Karpas-422 (cell line): ENCODE measurements at regions not wholly inside any gene's neighbourhood (a gene's known extent, or its start where the extent isn't known, plus 50 kb on each side); places are given as distances from the start of the nearest gene placed in this dataset.

Source experiments
- DNase-seq: peaks from one replicate; pipeline ENCODE4 v3.0.0-alpha.2; 2015
- H2AFZ ChIP-seq: fragments of 200-600 bp; sonication (generic); 2 replicates; pipeline ENCODE4 v1.6.1; 2014; ENCODE audit warnings: antibody characterized with exemption, low read length, mixed read lengths
- H3K27ac ChIP-seq: fragments of 200-600 bp; sonication (generic); 2 replicates; pipeline ENCODE4 v1.5.1; 2014; ENCODE audit warnings: mild to moderate bottlenecking, low read length, moderate library complexity
- H3K27me3 ChIP-seq: fragments of 200-600 bp; sonication (generic); 2 replicates; pipeline ENCODE4 v1.6.1; 2014; ENCODE audit warnings: low read length, mixed read lengths
- H3K36me3 ChIP-seq: fragments of 200-600 bp; sonication (generic); 2 replicates; pipeline ENCODE4 v1.6.1; 2014; ENCODE audit warnings: low read length, mixed read lengths; ENCODE audit not compliant: insufficient read depth
- H3K4me1 ChIP-seq: fragments of 200-600 bp; sonication (generic); 2 replicates; pipeline ENCODE4 v1.6.1; 2014; ENCODE audit warnings: mild to moderate bottlenecking, low read length, mixed read lengths
- H3K4me2 ChIP-seq: fragments of 200-600 bp; sonication (generic); 2 replicates; pipeline ENCODE4 v1.6.1; 2014; ENCODE audit warnings: low read length, low read depth, mild to moderate bottlenecking; ENCODE audit not compliant: poor library complexity, severe bottlenecking
- H3K4me3 ChIP-seq: fragments of 200-600 bp; sonication (generic); 2 replicates; pipeline ENCODE4 v1.5.1; 2014; ENCODE audit warnings: mild to moderate bottlenecking, antibody characterized with exemption, low read length, mixed read lengths
- H3K79me2 ChIP-seq: fragments of 200-600 bp; sonication (generic); 2 replicates; pipeline ENCODE4 v1.6.1; 2014; ENCODE audit warnings: mild to moderate bottlenecking, low read length, mixed read lengths
- H3K9ac ChIP-seq: fragments of 200-600 bp; sonication (generic); 2 replicates; pipeline ENCODE4 v1.6.0; 2014; ENCODE audit warnings: low read length
- H3K9me2 ChIP-seq: fragments of 200-600 bp; sonication (generic), shearing (Covaris generic); replicated peaks from 2 replicates; pipeline ENCODE4 v1.6.0; 2014; ENCODE audit warnings: mild to moderate bottlenecking, low read length, moderate library complexity; ENCODE audit not compliant: insufficient read depth
- H3K9me3 ChIP-seq: fragments of 300-700, 200-600 bp; sonication (generic); 2 replicates; pipeline ENCODE4 v1.6.1; 2014; ENCODE audit warnings: low read length, mixed read lengths
- H4K20me1 ChIP-seq: fragments of 200-600 bp; sonication (generic); 2 replicates; pipeline ENCODE4 v1.6.1; 2014; ENCODE audit warnings: mild to moderate bottlenecking, antibody characterized with exemption, low read length, low read depth; ENCODE audit not compliant: insufficient read depth

DNA sequence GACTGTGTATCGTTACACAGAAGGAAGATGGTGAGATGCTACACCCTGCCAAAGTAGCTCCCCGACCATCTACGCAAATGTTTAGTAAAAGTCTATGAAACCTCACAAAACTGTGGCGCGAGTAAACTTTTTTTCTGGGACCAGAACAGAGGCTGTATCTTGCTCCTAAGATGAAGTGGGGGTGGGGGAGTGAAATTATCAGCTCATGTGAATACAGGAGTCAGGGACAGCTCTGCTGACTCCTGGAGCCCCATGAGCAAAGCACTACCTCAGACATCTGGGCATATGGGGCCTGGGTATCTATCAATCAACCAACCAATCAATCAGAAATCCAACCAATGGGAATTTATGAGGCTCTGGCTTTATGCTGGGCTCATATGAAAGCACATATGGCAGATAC, 138.6 kb upstream of the RANBP3L start:
- DNase-seq = no peak
- H3K36me3 ChIP-seq = no peaks in the 10 kb centered on the region
- H3K79me2 ChIP-seq = no peaks in the 10 kb centered on the region
- no peak overlapping the region for H3K4me2 ChIP-seq
- no peak overlapping the region for H3K9ac ChIP-seq
- no peaks in the 10 kb centered on the region for H4K20me1 ChIP-seq
- H3K4me3 ChIP-seq = no peak overlapping the region
- H3K27me3 ChIP-seq = no peaks in the 10 kb centered on the region
- no peaks in the 10 kb centered on the region for H3K4me1 ChIP-seq
- H3K27ac ChIP-seq = no peak overlapping the region
- no peak overlapping the region for H2AFZ ChIP-seq
- H3K9me3 ChIP-seq = no peaks in the 10 kb centered on the region
- no peaks in the 10 kb centered on the region for H3K9me2 ChIP-seq

DNA sequence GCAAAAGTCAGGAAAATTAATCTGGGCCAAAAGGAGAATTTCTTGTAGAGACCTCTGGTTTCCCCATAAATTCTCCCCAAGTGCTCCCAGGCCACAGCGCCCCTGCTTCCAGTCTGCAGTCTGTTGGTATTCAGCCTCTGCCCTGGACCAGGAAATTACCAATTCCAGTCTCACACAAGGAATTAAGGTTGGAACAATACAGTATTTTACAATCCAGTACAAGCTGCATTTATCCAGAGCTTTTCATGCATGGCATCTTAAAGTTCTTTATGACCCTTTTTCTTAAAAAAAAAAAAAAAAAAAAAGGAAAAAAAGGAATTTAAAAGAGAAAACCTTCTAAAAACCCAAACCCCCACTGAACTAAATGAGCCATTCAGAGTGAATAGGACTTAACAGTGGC, 139.6 kb upstream of the RANBP3L start:
- no peaks in the 10 kb centered on the region for H4K20me1 ChIP-seq
- H3K79me2 ChIP-seq = no peaks in the 10 kb centered on the region
- H2AFZ ChIP-seq = no peak overlapping the region
- H3K27me3 ChIP-seq = no peaks in the 10 kb centered on the region
- no peak overlapping the region for H3K4me2 ChIP-seq
- H3K9me3 ChIP-seq = no peaks in the 10 kb centered on the region
- H3K27ac ChIP-seq = no peak overlapping the region
- no peak overlapping the region for H3K9ac ChIP-seq
- H3K4me3 ChIP-seq = no peak overlapping the region
- DNase-seq = no peak
- no peaks in the 10 kb centered on the region for H3K36me3 ChIP-seq
- no peaks in the 10 kb centered on the region for H3K4me1 ChIP-seq
- no peaks in the 10 kb centered on the region for H3K9me2 ChIP-seq

DNA sequence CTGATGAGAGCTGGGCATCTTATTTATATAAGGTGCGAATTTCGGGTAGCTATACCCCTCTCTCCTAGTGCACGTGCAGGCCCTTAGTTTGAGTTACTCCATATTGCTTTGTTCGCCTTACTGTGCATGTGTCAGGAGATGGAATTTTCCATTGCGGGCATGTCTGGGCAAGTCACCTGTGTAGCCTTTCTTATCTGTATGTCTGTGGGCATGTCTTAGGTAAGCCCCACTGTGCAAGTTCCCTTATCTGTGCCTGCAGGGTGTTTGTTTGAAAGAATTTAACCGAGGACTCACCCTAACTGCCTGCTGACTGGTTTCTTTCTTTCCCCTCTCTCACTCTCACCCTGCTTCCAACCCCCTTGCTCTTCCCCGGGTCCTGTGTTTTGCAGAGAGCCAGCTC, 140.7 kb upstream of the RANBP3L start:
- Histone ChIP-seq H2AFZ (no peak overlapping the region), H3K79me2 (no peaks in the 10 kb centered on the region), H3K9ac (no peak overlapping the region), H3K36me3 (no peaks in the 10 kb centered on the region), H3K9me2 (no peaks in the 10 kb centered on the region), H3K4me2 (no peak overlapping the region), H3K27ac (no peak overlapping the region), H3K9me3 (no peaks in the 10 kb centered on the region), H3K4me1 (no peaks in the 10 kb centered on the region), H3K27me3 (no peaks in the 10 kb centered on the region), H4K20me1 (no peaks in the 10 kb centered on the region), H3K4me3 (no peak overlapping the region)
- no peak for DNase-seq

- H3K9ac ChIP-seq = no peak overlapping the region
- H3K4me2 ChIP-seq = no peak overlapping the region
- no peak overlapping the region for H2AFZ ChIP-seq
These were observed 141.1 kb upstream of the RANBP3L start for GRCh38 chr5:36442796-36443195.

DNA sequence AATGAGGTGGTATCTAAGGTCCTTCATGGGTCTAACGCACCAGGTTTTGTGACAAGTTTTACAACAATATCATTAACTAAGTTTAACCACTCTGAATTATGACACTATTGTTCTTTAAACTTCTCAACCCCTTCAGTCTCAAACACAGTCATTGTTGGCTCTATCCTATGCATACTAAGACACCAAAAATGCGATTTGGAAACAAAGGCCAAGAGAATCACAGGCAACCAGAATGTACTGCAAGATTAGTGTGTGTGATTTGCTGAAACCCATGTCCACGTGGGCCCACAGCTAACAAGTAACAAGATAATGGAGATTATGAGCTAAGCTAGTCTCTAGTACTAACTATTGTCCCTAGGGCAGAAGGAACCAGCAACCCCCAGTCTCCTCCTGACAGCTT, 142.2 kb upstream of the RANBP3L start:
- H3K4me3 ChIP-seq = no peak overlapping the region
- no peak overlapping the region for H3K9ac ChIP-seq
- H3K36me3 ChIP-seq = no peaks in the 10 kb centered on the region
- H3K9me2 ChIP-seq = no peaks in the 10 kb centered on the region
- H3K79me2 ChIP-seq = no peaks in the 10 kb centered on the region
- H3K9me3 ChIP-seq = no peaks in the 10 kb centered on the region
- H3K27me3 ChIP-seq = no peaks in the 10 kb centered on the region
- no peaks in the 10 kb centered on the region for H4K20me1 ChIP-seq
- H3K27ac ChIP-seq = no peak overlapping the region
- no peaks in the 10 kb centered on the region for H3K4me1 ChIP-seq
- no peak overlapping the region for H3K4me2 ChIP-seq
- no peak overlapping the region for H2AFZ ChIP-seq
- no peak for DNase-seq

More at GRCh38 chr5:36442796-36443195, 141.1 kb upstream of the RANBP3L start:
- Histone ChIP-seq H3K9me3 (no peaks in the 10 kb centered on the region), H3K27me3 (no peaks in the 10 kb centered on the region), H3K4me1 (no peaks in the 10 kb centered on the region), H3K9me2 (no peaks in the 10 kb centered on the region), H4K20me1 (no peaks in the 10 kb centered on the region), H3K4me3 (no peak overlapping the region), H3K36me3 (no peaks in the 10 kb centered on the region), H3K27ac (no peak overlapping the region), H3K79me2 (no peaks in the 10 kb centered on the region)
- no peak for DNase-seq

DNA sequence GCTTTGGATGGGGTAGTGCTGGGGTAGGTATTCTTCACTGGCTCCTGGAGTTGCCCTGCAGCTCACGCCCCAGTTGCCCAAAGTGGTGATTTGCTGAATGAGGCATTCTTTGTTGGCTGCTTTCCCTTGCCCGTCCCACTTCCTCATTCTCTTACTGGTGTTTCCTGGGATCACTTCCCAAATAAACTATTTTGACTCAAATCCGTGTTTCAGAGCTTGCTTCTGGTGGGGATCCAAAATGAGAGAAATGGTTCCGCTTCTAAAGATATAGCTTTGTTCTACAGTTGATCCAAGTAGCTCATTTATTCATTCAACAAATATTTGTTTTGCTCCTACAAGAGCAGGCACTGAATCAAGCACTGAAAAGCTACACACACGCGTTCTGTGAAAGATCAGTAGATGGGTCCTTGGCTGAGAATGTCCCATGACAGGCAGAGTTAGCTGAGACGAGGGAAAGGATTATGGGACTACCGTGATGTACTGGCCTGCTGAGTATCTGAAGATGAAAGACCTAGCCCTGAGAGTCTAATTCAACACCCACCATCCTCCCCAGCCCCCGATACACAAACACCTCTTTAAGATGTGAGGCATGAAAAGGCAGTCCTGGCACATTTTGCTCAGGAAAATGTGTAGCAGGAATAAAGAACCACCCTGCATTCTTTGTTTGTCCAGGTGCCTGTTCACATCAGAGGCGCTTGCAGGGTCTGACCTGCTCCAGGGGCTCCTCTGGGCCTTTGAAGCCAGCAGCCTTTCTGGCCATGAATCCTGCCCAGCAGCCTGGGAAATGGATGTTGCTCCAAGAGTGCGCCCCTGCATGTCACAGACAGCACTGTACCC, 143.1 kb upstream of the RANBP3L start:
- Histone ChIP-seq H4K20me1 (no peaks in the 10 kb centered on the region), H3K9ac (no peak overlapping the region), H3K4me1 (no peaks in the 10 kb centered on the region), H3K27me3 (no peaks in the 10 kb centered on the region), H3K4me2 (no peak overlapping the region), H3K79me2 (no peaks in the 10 kb centered on the region), H3K27ac (no peak overlapping the region), H2AFZ (no peak overlapping the region), H3K9me3 (no peaks in the 10 kb centered on the region), H3K36me3 (no peaks in the 10 kb centered on the region), H3K4me3 (no peak overlapping the region), H3K9me2 (no peaks in the 10 kb centered on the region)
- DNase-seq = no peak

DNA sequence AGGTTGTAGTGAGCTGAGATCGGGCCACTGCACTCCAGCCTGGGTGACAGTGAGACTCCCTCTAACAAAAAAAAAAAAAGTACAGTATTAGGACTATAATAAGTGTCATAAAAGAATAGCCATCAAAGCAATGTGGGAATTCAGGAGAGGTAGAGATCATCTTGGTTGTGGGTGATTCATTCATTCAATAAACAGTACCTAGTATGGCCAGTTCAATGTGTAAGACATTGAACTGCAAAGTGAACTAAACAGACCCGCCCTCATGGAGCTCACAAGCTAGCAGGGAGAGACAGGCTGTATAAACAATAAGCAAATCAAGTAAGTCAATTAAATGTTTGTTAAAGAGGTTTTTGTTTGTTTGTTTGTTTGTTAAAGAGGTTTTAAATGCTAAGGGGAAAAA, 146.1 kb upstream of the RANBP3L start:
- Histone ChIP-seq H3K9ac (no peak overlapping the region), H3K4me3 (no peak overlapping the region), H3K9me3 (no peaks in the 10 kb centered on the region), H3K27ac (no peak overlapping the region), H3K27me3 (no peaks in the 10 kb centered on the region), H4K20me1 (no peaks in the 10 kb centered on the region), H3K4me2 (no peak overlapping the region), H2AFZ (no peak overlapping the region), H3K36me3 (no peaks in the 10 kb centered on the region), H3K4me1 (no peaks in the 10 kb centered on the region), H3K9me2 (no peaks in the 10 kb centered on the region), H3K79me2 (no peaks in the 10 kb centered on the region)
- DNase-seq = no peak

GRCh38 chr5:36450229-36451014, 148.7 kb upstream of the RANBP3L start:
- H4K20me1 ChIP-seq = no peaks in the 10 kb centered on the region
- H3K79me2 ChIP-seq = no peaks in the 10 kb centered on the region
- no peak overlapping the region for H3K4me2 ChIP-seq

More at GRCh38 chr5:36450229-36451014, 148.7 kb upstream of the RANBP3L start:
- DNase-seq = no peak
- Histone ChIP-seq H3K4me3 (no peak overlapping the region), H2AFZ (no peak overlapping the region), H3K36me3 (no peaks in the 10 kb centered on the region), H3K4me1 (no peaks in the 10 kb centered on the region), H3K27ac (no peak overlapping the region), H3K9me3 (no peaks in the 10 kb centered on the region), H3K27me3 (no peaks in the 10 kb centered on the region), H3K9me2 (no peaks in the 10 kb centered on the region), H3K9ac (no peak overlapping the region)
